Islet precursor cell (in vitro differentiated cells): ENCODE measurements at regions not wholly inside any gene's neighbourhood (a gene's known extent, or its start where the extent isn't known, plus 50 kb on each side); places are given as distances from the start of the nearest gene placed in this dataset.
"Not testable (repeated sequence)": the region's sequence is repeated elsewhere in the genome, so short reads cannot be mapped to it uniquely, and the experiment has no call there.

Experiments
- DNase-seq: peaks from one replicate; pipeline ENCODE4 v3.0.0-alpha.2; 2018

DNA sequence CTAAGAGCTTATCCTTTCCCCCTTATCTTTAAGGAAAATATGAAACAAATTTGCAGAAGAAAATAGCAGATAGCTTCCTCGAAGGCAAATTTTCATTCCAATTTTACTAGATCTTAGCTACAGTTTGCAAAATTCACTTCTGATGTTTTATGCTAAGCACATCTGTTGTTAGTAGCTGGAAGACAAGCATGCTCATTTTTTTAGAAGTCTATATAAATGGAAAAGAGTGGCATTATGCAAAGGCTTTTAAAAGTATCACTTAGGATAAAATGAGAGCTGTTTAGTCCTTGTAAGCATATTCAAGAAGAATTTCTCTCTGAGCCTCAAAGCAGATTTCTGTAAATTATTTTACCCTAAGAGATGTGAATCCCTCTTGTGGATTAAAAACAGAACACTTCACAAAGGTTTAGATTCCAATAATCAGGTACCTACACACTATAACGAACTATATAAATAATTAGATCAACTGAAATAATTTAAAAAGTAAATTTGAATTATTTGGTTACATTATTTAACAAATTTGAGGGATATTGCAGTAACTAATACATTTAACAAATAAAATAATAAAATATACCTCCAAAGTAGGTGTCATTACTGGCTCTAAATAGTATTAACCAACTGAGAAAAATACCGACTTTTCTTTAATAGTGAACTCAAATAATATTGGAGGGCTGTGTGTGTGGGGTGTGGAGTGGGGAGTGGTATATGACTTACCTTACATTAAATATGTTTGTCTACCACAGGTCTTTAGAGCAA lies 307.1 kb downstream of the SEMA3D start:
- no peak for DNase-seq

DNA sequence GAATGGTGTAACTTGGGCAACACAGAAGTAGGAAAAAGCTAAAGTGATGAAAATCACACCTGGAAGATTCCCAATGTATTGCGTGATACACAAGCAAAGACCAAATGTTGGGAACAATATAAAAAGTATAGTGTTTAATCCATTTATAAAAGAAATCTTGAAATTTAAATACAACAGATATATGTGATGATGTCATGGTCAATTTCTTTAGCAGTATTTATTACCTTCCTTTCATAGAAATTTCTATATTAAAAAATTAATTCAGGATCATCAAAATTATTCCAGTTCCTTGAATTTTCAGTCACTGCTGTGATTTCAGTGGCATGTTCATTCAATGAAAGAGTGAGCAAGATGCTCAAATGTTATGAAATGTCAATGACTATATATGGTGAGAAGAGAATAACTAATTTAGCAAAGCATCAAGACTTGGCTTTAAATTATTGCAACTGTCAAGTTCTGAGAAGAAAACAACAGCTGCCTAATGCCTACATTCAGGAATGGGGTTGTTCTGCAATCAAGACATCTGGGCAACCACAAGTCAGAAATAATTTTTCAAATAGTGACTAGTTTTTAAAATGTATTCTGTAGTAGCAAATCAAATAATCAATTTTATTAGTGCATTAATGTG lies 308.8 kb downstream of the SEMA3D start:
- no peak for DNase-seq

DNA sequence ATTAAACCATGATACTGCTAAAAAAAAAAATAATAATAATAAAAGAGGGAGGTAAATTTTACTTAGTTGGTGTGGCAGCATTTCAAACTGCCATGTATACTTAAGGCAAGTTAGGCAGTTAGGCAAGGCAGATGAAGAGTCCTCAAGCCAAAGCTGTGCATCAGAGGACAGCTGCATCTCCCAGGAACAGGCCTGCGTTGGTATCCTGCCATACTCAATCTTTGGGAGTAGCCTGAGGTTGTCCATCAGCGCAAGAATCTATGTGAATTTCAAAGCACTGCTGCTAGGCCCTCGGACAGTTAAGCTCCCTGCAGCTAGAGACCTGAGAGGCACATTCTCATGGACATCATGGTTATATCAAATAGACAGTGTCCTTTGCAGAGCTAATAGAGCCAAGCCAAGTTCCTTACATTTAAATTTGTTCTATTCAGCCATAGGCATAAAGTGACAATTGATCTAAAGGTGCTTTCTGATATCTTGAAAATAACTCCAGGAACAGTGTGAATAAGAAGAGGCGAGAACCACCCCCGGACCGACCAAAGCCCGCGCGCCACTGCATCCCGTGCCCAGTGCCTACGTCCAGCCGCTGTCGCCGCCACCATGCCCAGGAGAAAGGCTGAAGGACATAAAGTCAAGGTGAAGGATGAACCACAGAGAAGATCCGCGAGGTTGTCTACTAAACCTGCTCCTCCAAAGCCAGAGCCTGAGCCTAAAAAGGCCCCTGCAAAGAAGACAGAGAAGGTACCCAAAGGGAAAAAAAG lies 310.6 kb downstream of the SEMA3D start:
- DNase-seq: no peak

DNA sequence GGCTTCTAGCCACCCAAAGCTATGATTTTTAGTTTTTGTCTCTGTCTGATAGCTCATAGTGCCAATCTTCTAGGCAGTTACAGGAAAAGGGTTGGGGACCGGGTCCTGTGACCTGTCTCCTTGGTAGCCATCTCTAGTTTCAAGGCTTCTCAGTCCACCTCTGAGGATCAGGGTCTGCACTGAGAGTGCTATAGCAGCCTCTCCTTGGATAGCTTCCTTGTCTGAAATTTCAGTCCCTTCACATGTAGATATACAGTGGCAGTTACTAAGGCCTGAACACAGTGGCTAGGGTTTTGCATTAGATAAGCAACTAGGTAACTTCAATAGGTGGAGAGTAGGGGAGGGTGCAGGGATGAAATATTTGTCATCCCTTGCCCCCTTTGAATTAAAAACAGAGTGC lies 321.3 kb downstream of the SEMA3D start:
- no peak for DNase-seq

DNA sequence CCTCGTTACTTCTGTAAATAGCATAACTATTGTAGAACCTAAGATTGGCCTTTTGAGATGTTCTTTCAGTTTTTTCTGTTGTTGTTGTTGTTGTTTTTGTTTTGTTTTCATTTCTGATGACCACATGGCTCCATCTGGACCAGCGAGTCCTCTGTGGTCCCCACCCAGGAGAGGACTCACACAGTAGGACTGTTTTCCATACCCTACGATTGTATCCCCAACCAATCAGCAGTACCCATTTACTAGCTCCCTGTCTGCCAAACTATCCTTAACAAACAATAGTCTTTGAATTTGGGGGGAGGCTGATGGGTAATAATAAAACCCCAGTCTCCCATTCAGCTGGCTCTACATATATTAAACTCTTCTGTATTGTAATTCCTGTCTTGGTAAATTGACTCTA lies 329.5 kb downstream of the SEMA3D start:
- no peak for DNase-seq

DNA sequence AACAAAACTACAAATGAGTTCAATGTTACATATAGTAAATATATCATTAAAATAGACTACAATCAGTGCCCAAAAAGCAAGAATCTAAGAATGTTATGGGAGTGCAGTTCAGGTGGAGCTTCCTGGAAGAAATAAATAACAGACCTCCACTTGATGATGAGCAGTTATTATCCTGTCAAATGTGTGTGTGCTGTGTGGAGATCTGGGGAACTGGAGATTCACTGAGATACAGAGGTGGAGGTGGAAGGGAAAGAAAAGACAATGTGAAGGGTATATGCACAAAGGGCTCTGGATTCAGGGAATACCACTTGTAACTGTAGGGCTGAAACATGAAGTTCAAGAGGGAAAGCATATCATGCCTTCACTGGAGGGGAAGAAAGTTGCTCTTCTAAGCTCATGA lies 331.1 kb downstream of the SEMA3D start:
- no peak for DNase-seq

DNA sequence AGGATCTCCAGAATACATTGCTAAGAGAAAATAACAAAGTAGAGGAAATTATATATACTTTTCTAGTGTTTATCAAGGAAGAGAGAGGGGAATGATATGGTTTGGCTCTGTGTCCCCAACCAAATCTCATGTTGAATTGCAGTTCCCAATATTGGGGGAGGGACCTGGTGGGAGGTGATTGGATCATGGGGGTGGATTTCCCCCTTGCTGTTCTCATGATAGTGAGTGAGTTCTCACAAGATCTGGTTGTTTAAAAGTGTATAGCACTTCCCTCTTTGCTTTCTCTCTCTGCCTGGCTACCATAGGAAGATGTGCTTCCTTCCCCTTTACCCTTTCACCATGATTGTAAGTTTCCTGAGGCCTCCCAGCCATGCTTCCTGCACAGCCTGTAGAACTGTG lies 337.9 kb downstream of the SEMA3D start:
- DNase-seq: not testable (repeated sequence)

DNA sequence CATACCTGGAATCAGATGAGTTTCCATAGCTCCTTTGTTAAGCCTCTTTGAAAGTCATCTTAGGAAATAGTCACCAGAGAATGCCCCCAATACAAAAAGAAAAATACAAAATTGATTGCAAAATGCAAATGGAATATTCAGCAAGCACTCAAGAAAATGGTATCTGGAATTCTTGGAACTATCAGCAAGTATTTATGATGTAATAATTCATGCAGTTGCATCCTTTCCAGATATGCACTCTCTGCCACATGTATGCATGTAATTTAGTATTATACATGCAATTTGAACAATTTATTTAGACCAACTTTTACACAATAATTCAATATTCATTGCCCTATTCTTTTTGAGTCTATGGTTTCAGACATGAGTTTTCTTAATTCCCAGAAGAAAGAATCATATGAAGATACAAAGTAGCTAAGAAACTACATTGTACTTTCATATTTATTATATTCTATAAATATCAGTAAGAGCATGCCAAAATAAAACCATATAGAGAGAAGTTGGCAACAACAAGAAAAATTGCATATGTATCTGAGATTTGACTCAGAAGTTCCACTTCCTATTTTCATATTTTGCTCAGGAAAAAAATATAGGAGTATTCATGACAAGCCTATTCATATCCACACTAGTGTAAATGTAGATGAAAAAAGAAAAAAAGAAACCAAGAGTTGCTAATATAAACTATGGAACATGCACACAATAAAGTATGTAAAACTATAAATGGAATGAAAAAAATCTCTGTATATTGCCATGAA lies 338.5 kb downstream of the SEMA3D start:
- no peak for DNase-seq

DNA sequence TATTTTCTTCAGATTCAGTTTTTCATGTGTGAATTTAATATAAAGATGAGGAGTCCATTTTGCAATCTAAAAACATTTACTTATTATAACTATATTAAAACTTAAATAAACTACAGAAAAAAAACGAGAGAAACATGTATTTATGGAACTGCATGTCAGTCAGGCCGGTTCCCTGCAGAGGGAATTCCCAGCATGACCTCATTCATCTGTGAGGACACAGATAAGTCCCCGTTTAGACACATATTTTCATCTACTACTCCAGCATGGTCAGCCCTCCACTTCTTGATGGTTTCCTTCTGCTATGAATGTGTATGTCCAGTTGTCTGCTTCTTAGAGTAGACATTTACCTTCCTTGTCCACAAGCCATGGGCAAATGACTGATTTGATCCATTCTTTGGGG lies 339.1 kb downstream of the SEMA3D start:
- DNase-seq: no peak

DNA sequence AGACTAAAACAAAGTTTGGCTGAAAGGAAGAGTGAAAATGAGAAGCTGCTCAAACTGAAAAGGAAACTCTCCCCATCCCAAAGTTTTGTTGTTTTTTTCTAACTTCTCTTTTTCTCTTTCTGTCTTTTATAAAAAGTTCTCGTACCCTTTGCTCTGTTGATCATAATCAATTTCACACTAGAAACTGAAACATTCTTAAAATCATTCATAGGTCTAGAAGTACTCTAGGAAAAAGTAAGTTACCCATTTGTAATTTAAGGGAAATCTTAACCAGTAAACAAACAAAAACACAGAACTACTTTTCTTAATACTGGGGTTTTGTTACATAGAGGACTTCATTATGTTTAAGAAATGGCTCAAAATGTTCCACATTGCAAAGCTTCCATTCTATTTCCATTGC lies 339.8 kb downstream of the SEMA3D start:
- no peak for DNase-seq

DNA sequence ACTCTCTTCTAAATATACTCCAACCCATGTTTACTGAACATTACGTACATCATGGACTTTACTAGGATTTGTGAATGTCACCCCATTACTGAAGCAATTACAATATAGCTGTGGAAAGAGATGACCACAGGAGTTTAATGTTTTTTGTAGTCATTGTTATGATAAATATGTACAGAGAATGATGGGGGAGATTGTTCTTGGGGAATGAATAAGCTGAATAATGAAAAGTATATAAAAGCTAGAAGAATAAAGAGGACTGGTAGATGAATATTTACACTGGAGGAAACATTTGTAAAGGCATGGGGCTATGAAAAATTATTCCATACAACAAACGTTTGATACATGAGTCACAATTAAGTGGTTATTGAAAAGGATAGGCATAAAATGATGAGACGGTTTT lies 340.9 kb downstream of the SEMA3D start:
- DNase-seq: no peak

DNA sequence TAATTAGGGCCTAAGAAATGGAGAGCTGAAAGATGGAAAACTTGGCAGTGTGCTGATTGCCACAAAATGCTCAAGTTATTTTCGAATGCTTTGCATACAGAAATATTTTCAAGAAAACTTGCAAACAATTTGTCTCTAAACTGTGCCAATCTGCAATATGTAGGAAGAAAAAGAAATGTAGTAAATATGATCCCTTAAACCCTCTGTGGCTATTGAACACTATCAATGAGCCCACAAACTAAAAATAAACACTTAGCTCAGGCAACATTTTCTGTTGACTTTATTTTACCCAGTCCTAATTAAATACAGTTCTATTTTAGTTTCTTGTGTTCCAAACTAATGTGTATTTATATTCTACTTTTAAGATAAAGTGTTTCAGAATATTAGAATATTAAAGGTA lies 342.1 kb downstream of the SEMA3D start:
- no peak for DNase-seq

DNA sequence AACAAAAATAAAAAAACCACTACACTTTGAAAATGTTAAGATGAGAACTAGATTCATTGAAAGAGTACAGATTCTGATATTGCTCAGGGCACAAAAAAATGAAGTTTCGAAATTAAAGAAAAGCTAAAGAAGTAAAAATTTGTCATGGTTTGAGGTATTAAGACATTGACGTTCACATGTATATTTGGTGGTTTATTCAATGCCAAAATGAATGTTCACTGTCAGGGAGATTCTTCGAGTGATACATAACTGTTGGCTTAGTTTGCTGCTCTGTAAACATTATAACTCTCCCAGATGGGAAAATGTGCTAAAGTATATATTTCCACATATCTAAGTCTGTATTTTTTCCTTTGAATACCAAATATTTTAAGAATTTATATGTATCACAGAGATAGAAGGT lies 345.0 kb downstream of the SEMA3D start:
- DNase-seq: no peak

DNA sequence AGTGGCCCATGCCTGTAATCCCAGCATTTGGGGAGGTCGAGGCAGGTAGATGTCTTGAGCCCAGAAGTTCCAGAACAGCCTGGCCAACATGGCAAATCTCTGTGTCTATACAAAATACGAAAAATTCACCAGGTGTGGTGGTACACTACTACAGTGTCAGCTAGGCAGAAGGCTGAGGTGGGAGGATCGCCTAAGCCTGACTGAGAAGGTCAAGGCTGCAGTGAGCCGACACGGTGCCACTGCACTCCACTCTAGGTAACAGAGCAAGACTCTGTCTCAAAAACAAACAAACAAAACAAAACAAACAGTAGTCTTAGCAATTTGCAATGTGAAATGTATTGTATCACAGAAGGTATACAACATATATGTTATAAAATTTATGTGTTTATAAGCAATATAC lies 348.0 kb downstream of the SEMA3D start:
- no peak for DNase-seq

DNA sequence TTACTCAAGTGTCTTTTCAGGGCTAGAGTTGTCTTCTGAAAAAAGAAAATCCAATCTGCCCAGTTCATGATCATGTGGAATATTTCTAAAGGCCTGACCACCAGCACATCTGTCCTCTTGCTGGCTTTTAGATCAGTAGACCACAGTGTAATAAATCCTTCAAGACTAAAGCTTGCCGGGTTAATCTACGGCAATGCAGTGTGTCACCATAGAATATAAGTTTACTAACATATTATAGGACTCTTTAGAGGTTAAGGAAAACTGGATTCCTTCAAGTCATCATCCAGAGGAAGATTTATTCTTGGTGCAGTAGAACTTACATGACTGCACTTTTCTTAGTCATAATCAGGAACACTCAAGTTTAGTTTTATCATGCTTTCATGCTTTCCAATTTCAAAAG lies 349.5 kb downstream of the SEMA3D start:
- no peak for DNase-seq

DNA sequence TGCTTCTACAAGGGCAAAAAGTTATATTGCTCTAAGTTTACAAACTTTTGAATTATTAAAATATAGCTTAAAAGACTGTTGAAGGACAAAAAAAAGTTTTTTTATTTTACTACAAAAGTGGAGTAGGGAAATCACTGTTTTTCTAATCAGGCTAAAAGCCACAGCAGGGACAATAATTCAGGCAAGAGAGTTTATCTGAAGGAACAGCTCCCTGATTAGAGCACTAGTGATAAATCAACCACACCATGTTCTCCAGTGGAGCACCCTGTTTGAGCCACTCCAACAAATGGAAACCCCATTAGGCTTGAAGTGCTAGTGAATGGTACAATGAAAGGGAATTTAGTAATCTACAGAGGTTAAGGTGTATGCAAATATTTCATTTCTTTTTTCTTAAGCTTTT lies 357.1 kb downstream of the SEMA3D start:
- DNase-seq: no peak

DNA sequence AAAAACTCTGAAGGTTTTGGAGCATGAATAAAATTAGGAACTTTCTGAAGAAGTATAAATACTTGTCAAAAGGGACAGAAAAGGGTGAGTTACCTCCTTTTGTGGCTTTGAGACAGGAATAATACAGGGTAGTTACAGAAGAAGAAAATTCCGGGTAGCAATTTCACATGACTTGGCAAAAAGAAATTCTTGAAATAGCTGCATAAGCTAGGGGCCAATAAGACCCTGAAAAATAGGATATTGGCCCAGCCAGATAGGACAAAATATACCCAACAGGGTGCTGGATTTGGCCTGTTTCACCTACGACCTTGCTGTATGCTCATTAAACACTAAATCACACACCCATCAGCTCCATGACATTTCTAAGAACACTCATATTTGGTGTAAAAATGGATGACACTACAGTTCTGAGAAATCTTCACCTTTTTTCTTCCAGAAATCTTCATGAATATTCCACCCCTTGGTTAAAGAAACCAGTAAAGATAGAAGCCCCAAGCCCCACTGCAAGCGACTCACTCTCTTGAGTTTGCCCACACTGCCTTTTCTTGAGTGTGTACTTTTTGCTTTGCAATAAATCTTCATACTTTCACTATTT lies 362.7 kb downstream of the SEMA3D start:
- DNase-seq: no peak

DNA sequence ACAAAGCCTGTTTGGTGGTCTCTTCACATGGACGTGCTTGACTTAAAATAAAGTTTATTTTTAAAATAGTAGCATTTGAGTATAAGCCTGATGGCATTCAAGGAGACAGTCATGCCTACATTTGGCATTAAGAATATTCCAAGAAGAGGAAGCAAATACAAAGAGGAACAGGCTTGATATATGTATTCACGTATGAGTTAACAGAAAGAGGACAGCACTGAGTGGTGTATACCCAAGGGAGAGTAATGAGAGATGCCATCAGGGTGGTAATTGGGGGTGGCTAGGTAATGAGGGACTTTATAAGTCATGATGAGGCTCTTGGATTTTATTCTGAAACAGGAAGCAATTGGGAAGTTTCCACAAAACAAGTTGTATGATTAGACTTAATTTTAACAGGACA lies 363.3 kb downstream of the SEMA3D start:
- no peak for DNase-seq

DNA sequence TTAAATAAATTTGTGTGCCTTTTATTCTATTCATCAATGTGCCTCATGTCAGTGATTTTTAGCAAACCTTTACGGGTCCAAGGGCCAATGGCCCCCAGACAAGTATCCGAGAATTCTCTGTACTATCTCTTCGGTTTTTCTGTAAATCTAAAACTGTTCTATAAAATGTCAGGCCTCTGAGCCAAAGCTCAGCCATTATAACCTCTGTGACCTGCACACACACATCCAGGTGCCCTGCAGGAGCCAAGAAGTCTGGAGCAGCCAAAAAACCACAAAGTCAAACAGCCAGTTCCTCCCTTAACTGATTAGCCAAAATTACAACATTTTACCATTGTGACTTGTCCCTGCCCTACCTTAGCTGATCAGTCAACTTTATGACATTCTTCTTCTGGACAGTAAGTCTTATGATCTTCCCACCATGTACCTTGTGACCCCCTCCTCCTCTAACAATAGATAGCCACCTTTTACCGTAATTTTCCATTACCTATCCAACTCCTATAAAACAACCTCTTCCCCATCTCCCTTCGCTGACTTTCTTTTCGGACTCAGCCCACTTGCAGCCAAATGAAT lies 363.8 kb downstream of the SEMA3D start:
- DNase-seq: no peak

DNA sequence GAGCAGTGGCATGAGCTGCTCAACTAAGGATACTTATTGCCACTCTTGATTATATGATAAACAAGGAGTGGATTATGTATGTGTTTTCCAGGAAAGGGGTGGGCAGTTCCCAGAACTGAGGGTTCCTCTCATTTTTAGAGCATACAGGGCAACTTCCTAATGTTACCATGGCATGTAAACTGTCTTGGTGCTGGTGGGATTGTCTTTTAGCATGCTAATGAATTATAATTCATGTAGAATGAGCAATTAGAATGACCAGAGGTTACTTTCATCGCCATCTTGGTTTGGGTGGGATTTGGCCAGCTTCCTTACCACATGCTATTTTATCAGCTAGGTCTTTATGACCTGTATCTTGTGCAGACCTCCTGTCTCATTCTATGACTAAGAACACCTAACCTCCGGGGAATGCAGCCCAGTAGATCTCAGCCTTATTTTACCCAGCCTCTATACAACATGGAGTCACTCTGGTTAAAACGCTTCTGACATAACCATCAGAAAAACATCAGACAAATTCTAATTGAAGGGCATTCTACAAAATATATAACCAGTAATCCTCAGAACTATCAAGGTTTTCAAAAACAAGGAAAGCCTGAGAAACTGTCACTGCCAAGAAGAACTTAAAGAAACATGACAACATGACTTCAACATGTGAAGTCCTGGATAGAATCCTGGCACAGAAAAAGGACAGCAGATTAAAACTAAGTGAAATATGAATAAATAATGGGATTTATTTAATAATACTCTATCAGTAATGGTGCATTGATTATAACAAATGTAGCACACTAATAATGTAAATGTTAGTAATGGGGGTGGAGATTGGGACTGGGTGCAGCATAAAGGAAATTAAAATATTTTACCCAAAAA lies 365.0 kb downstream of the SEMA3D start:
- no peak for DNase-seq

DNA sequence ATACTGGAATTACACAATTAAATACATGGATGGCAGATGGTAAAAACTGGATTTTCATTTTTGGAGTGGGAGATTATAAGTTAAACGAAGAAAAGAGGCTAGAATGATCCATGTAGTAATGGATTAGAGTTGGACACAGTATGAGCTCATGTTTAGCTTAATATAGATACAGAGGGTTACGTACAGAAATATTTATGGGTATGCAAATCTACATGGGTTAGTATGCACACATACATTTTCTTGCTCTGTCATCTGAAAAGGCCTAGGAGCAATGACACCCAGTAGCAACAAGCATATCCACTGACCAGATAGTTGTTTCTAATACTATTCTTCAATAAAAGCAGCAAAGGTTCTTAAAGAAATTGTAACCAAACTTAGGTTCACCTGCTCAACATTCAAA lies 366.4 kb downstream of the SEMA3D start:
- no peak for DNase-seq

DNA sequence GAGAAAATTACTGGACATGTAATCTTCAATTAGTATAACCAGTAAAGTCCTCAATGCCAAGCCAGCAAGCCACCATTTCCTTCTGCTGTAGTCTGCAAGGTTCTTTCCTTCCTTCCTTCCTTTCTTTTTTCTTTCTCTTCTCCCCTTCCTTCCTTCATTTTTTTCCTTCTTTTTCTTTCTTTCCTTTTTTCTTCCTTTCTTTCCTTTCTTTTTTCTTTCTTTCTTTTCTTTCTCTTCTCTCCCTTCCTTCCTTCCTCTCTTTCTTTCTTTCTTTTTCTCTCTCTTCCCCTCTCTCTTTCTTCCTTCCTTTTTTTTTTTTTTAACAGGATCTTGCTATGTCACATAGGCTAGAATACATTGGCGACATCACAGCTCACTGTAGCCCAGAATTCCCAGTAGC lies 369.8 kb downstream of the SEMA3D start:
- no peak for DNase-seq
